ENCODE measurements at regions not wholly inside any gene's neighbourhood (a gene's known extent, or its start where the extent isn't known, plus 50 kb on each side); places are given as distances from the start of the nearest gene placed in this dataset.

DNA sequence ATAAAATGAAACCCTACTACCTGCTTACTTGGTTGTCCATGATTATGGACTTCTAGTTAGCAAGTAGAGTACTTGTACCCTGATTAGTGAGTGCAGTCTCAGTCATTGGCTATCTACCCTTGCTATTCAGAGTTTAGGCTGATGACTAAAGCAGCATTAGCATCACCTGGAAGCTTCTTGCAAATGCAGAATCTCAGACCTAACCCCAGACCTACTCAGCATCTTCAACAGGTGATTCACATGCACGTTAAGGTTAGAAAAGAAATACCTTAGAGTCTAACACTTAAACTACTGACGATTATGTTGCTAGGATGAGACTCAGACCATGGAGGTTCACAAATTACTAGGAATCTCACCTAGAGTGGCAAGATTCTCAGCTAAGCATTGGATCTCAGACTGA, 399.9 kb upstream of the FANCL start:
- TF ChIP-seq CTCF (conservative IDR thresholded peaks at IDR 0.05; ENCODE audit: low read length): no peak
- DNase-seq (ENCODE audit: low read depth): no peak

DNA sequence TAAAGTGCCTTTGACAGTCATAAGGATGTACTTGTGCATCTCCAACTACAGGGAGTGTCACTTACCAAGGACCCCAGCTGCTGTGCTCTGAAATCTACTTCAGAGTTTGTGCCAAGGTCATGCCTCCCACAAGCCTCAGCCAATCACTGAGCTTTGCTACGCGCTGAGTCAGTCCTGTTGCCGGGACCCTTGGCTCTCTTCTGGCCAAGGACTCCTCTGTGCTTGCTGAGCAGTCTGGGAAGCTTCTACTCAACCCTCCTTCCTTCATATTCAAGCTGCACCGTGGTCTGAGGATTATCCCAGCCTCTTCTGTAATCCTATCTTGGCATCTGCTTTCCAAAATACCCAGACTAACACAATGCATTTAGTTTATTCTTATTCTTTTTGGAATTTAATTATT, 398.9 kb upstream of the FANCL start:
- no peak for DNase-seq (ENCODE audit: low read depth)
- TF ChIP-seq CTCF (conservative IDR thresholded peaks at IDR 0.05; ENCODE audit: low read length): no peak
- no peak overlapping the region for H3K4me3 ChIP-seq (ENCODE audit: low read length)

More for the DNA sequence above, 399.9 kb upstream of the FANCL start:
- H3K4me3 ChIP-seq (ENCODE audit: low read length): no peak overlapping the region

DNA sequence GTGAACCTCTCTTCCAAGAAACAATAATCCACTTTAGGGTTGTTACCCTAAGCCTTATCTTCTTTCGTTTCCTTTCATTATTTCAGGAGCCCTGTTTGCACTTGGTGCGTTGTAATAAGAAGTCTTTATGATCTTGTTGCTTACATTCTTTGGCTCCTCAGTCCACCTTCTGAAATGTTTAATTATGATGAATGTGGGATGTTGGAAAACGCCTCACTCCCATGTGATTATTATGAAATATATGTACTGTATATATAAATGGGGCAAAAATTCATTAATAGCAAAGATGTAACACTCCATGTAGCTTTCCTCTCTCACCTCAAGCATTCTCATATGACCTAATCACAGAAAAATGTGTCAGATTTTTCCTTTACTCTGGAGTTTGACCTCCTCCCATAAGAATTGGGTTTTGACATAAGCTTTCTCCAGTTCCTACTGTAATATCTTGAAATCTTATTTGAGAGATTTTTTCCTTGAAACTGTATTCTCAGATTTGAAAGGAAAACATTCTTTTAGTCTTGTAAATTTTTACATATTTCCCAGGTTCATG, 397.2 kb upstream of the FANCL start:
- DNase-seq (ENCODE audit: low read depth): no peak
- H3K4me3 ChIP-seq (ENCODE audit: low read length): no peak overlapping the region
- no peak for TF ChIP-seq CTCF (conservative IDR thresholded peaks at IDR 0.05; ENCODE audit: low read length)

GRCh38 chr2:58636872-58637271, 395.7 kb upstream of the FANCL start:
- no peak for DNase-seq (ENCODE audit: low read depth)
- TF ChIP-seq CTCF (conservative IDR thresholded peaks at IDR 0.05; ENCODE audit: low read length): no peak
- H3K4me3 ChIP-seq (ENCODE audit: low read length): no peak overlapping the region

- no peak for TF ChIP-seq CTCF (conservative IDR thresholded peaks at IDR 0.05; ENCODE audit: low read length)
- no peak overlapping the region for H3K4me3 ChIP-seq (ENCODE audit: low read length)
These were observed 394.8 kb upstream of the FANCL start for GRCh38 chr2:58635801-58636375.

DNA sequence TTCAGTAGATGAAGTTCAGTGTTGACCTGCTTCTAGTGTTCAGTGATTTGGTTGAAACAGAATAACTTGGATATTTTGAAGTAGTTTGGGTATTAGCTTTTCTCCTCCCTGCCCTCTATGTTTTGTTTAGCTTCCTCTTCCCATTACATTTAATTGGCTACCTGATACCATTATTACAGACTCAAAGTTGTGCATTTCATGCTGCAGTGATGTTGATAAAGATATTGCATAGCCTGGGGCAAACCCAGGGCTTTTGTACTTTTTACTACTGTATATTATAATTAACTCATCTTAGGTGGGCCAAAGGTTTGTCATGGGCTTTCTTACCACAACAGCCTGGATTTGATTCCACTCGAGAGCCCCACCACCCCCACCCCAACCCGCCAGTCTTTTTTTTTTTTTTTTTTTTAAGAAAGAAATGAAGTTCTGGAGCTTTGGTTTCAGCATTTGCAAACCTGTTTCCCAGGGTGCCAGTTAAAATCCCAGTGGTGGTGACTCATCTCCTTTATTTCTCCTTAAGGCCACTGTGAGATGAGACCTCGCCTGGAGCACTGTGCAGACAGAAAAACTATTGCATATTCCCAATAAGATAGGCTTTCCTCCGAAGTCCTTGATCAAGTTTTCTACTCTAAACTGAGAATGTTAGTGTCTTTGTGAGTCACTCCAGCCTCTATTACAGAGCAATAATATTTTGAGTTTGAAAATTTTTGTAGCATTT, 393.7 kb upstream of the FANCL start:
- no peak overlapping the region for H3K4me3 ChIP-seq (ENCODE audit: low read length)
- no peak for DNase-seq (ENCODE audit: low read depth)
- TF ChIP-seq CTCF (conservative IDR thresholded peaks at IDR 0.05; ENCODE audit: low read length): no peak

More at GRCh38 chr2:58635801-58636375, 394.8 kb upstream of the FANCL start:
- no peak for DNase-seq (ENCODE audit: low read depth)
